DND-41 (cell line): ENCODE measurements at regions not wholly inside any gene's neighbourhood (a gene's known extent, or its start where the extent isn't known, plus 50 kb on each side); places are given as distances from the start of the nearest gene placed in this dataset.

Experiments used
- CTCF ChIP-seq: IDR thresholded peaks from 2 replicates; pipeline ENCODE4 v1.5.1; 2012; ENCODE audit warnings: borderline replicate concordance, low read length, moderate library complexity, mild to moderate bottlenecking; ENCODE audit not compliant: poor library complexity, severe bottlenecking; ENCODE audit errors: extremely low read depth
- EZH2 ChIP-seq: IDR thresholded peaks from 3 replicates; pipeline ENCODE4 v1.6.1; 2012; ENCODE audit warnings: borderline replicate concordance, low read depth, mild to moderate bottlenecking, moderate library complexity, low read length, inconsistent platforms; ENCODE audit not compliant: severe bottlenecking

GRCh38 chrX:118228041-118228440 is 111.4 kb upstream of the KLHL13 start:
- TF ChIP-seq CTCF (no peak), EZH2 (no peak)
